ENCODE measurements at regions not wholly inside any gene's neighbourhood (a gene's known extent, or its start where the extent isn't known, plus 50 kb on each side); places are given as distances from the start of the nearest gene placed in this dataset.

GRCh38 chr13:44746690-44747089, 170.6 kb upstream of the TSC22D1 start:
- TF ChIP-seq CTCF (conservative IDR thresholded peaks at IDR 0.05; ENCODE audit: low read depth, low read length) (no peak), EZH2 (IDR thresholded peaks at IDR 0.05; ENCODE audit: borderline replicate concordance, low read depth, low read length, poor library complexity, severe bottlenecking) (no peak)
